OCI-LY7 (cell line): ENCODE measurements at regions not wholly inside any gene's neighbourhood (a gene's known extent, or its start where the extent isn't known, plus 50 kb on each side); places are given as distances from the start of the nearest gene placed in this dataset.

ENCODE experiments used
- BruUV-seq: library from RNA; stranded (reverse); fragments of 400-500 nt; replicated peaks from 2 replicates; lab custom pipeline; 2021; lab: Mats Ljungman, UMichigan
- CTCF ChIA-PET: fragments of 300-600 bp; sonication (Branson Sonifier 250); formaldehyde crosslinking; loops from one replicate; lab custom pipeline; 2022; ENCODE audit warnings: antibody characterized with exemption; ENCODE audit not compliant: unreplicated experiment; lab: Charles Lee
- POLR2A ChIA-PET: fragments of 300-600 bp; sonication (Branson Sonifier 250); formaldehyde crosslinking; loops from one replicate; lab custom pipeline; 2022; ENCODE audit warnings: antibody characterized with exemption; lab: Charles Lee
- DNase-seq: peaks from one replicate; pipeline ENCODE4 v3.0.0-alpha.2; 2015; ENCODE audit warnings: low spot score
- H2AFZ ChIP-seq: fragments of 200-600 bp; sonication (generic), shearing (Covaris generic); 2 replicates; pipeline ENCODE4 v1.6.1; 2014; ENCODE audit warnings: mild to moderate bottlenecking, antibody characterized with exemption, low read length, moderate library complexity
- H3K27ac ChIP-seq: fragments of 200-600 bp; sonication (generic); 2 replicates; pipeline ENCODE4 v1.5.1; 2014; ENCODE audit warnings: mixed run types, low read depth, mild to moderate bottlenecking, moderate library complexity, low read length, inconsistent platforms; ENCODE audit not compliant: poor library complexity, severe bottlenecking
- H3K36me3 ChIP-seq: fragments of 200-600 bp; sonication (generic); 2 replicates; pipeline ENCODE4 v1.6.1; 2014; ENCODE audit warnings: mild to moderate bottlenecking, antibody characterized with exemption, low read length, moderate library complexity, mixed read lengths; ENCODE audit not compliant: insufficient read depth
- H3K4me1 ChIP-seq: fragments of 200-600 bp; sonication (generic); 2 replicates; pipeline ENCODE4 v1.5.1; 2014; ENCODE audit warnings: mild to moderate bottlenecking, low read length; ENCODE audit not compliant: insufficient read depth, poor library complexity, severe bottlenecking
- H3K4me2 ChIP-seq: fragments of 200-600 bp; sonication (generic); 2 replicates; pipeline ENCODE4 v1.6.1; 2014; ENCODE audit warnings: mild to moderate bottlenecking, low read length
- H3K4me3 ChIP-seq: fragments of 200-600 bp; sonication (generic); 2 replicates; pipeline ENCODE4 v1.5.1; 2014; ENCODE audit warnings: mild to moderate bottlenecking, low read depth, low read length; ENCODE audit not compliant: poor library complexity, severe bottlenecking
- H3K79me2 ChIP-seq: fragments of 200-600 bp; sonication (generic); 2 replicates; pipeline ENCODE4 v1.6.1; 2016; ENCODE audit warnings: low read depth, mild to moderate bottlenecking, low read length, moderate library complexity, mixed read lengths; ENCODE audit not compliant: insufficient read depth
- H3K9me2 ChIP-seq: fragments of 200-600 bp; sonication (generic); 2 replicates; pipeline ENCODE4 v1.6.1; 2016; ENCODE audit warnings: mild to moderate bottlenecking, low read length, mixed read lengths; ENCODE audit not compliant: insufficient read depth
- H3K9me3 ChIP-seq: fragments of 200-600 bp; sonication (generic); 2 replicates; pipeline ENCODE4 v1.6.1; 2014; ENCODE audit warnings: mild to moderate bottlenecking, mixed run types, low read length, mixed read lengths
- H4K20me1 ChIP-seq: fragments of 200-600 bp; sonication (generic); 2 replicates; pipeline ENCODE4 v1.6.1; 2014; ENCODE audit warnings: mild to moderate bottlenecking, antibody characterized with exemption, low read length, moderate library complexity, mixed read lengths; ENCODE audit not compliant: insufficient read depth
- EZH2phosphoT487 ChIP-seq: fragments of 200-600 bp; sonication (generic); IDR thresholded peaks from 2 replicates; pipeline ENCODE4 v1.6.1; 2018; ENCODE audit warnings: low read depth, borderline replicate concordance, mild to moderate bottlenecking, mixed run types, antibody characterized with exemption, low read length, moderate library complexity, mixed read lengths
- intact Hi-C: fragments of 100-400 bp; cut with micrococcal nuclease; formaldehyde crosslinking; loops from one replicate; pipeline ENCODE4 v1.10.0; 2022; ENCODE audit not compliant: unreplicated experiment
- TF ChIP-seq, protein P1 (sequence below): fragments of 200-600 bp; sonication (generic); conservative IDR thresholded peaks from 2 replicates; pipeline ENCODE4 v1.5.1; 2014; ENCODE audit warnings: mild to moderate bottlenecking, antibody characterized with exemption, low read length, moderate library complexity, mixed read lengths

DNA sequence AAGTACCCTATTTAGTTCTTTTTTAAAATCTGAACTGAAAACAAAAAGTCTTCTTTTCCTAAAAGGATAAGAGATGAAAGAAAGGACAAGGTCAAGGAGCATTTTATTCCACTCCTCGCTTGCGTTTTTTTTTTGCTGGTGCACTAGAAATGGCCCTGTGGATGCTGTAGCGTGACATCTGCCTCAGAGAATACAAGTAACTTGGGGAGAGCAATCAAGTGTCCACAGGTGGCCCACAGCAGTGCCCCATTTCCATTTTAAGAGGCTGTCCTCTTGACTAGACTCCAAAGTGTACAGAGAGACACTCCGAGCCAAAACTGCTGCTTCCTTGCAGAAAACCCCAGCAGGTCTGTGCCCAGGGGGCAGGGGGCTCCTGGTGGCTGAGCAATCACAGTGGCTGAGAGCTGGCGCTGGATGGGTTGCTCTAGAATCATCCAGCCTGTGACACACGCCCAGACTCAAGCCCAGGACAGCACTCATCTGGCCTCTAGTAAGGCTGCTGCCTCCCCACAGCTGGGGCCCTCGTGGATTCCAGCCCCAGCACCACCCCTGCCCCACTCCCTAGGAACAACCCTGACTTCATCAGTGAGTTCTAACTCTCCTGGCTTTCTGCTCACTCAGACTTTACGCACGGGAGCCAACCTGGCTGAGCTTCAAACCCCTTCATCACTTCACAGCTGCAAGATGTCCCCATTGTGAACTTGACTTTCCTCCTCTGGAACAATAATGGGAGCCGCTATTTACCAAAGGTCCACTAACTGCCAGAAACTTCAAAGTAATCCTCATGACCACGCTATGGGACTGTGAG is 71.1 kb upstream of the SPATA12 start:
- Histone ChIP-seq H3K27ac (no peak overlapping the region), H3K4me1 (peaks cover 40% of the 10 kb centered on the region), H3K4me2 (no peak overlapping the region), H4K20me1 (no peaks in the 10 kb centered on the region), H2AFZ (no peak overlapping the region), H3K79me2 (no peaks in the 10 kb centered on the region), H3K36me3 (no peaks in the 10 kb centered on the region), H3K9me3 (no peaks in the 10 kb centered on the region), H3K4me3 (no peak overlapping the region), H3K9me2 (no peaks in the 10 kb centered on the region)
- ChIA-PET POLR2A (interaction anchor here (0.6 to 2.9 kb wide), 8 partner anchors 9 to 293 kb away, joined by 3 to 11 read pairs (median 4); no protein-coding TSS in a partner anchor), CTCF (interaction anchor here (0.6 to 1.8 kb wide), 3 partner anchors 64 to 191 kb away, joined by 3 to 6 read pairs (median 4); no protein-coding TSS in a partner anchor)
- BruUV-seq, result no TSS peak
- intact Hi-C loops, result loop anchor here (1.0 to 2.0 kb wide), 3 partner anchors 73 to 287 kb away; no protein-coding TSS in a partner anchor
- no peak for DNase-seq
- no peak for TF ChIP-seq EZH2phosphoT487
- TF ChIP-seq, protein P1, sequence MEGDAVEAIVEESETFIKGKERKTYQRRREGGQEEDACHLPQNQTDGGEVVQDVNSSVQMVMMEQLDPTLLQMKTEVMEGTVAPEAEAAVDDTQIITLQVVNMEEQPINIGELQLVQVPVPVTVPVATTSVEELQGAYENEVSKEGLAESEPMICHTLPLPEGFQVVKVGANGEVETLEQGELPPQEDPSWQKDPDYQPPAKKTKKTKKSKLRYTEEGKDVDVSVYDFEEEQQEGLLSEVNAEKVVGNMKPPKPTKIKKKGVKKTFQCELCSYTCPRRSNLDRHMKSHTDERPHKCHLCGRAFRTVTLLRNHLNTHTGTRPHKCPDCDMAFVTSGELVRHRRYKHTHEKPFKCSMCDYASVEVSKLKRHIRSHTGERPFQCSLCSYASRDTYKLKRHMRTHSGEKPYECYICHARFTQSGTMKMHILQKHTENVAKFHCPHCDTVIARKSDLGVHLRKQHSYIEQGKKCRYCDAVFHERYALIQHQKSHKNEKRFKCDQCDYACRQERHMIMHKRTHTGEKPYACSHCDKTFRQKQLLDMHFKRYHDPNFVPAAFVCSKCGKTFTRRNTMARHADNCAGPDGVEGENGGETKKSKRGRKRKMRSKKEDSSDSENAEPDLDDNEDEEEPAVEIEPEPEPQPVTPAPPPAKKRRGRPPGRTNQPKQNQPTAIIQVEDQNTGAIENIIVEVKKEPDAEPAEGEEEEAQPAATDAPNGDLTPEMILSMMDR, result peak; percentile 6; the same call in 1 of the 2 replicates

DNA sequence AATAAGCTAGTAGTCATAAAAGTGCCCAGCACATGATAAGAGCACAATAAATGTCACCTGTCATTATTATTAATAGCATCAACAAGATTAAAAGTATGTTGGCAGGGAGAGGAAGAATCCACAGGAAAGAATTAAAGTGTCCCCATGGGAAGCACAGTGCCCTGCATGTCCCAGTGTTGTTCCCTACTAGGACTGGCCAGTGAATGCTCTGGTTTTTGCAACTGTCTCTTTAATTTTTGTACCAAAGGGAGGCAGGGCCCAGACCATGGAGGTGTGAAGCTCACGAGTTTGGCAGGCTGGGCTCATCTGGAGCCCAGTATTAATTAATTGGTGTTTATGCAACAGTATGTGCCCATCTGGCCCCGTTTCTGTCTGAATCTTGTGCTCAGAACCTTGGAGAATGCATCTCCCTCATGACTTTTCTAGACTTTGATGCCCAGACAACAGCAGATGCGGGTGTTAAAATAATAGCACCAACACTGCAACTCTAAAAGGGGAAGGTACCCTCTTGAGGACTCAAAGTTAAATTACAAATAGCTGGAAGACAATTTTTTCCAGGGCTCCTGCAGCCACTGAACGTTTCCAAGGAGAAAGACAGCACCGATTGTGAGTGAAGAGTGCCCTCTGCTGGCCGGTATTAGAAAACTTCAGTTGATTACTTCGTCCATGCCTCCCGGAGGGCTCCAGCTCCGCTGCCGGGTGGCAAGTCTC is 71.9 kb upstream of the SPATA12 start:
- H3K9me3 ChIP-seq, result no peaks in the 10 kb centered on the region
- BruUV-seq, result no TSS peak
- no peak for TF ChIP-seq EZH2phosphoT487
- TF ChIP-seq, protein P1, result peak; percentile 99
- peaks cover 40% of the 10 kb centered on the region for H3K4me1 ChIP-seq
- peak; percentile 78 for DNase-seq
- H3K36me3 ChIP-seq, result no peaks in the 10 kb centered on the region
- no peaks in the 10 kb centered on the region for H3K9me2 ChIP-seq
- no peaks in the 10 kb centered on the region for H3K79me2 ChIP-seq
- H3K4me2 ChIP-seq, result no peak overlapping the region
- no peak overlapping the region for H3K27ac ChIP-seq
- H2AFZ ChIP-seq, result no peak overlapping the region; the same call in 1 of the 2 replicates
- intact Hi-C loops, result loop anchor here (1.0 to 2.0 kb wide), 4 partner anchors 72 to 286 kb away; no protein-coding TSS in a partner anchor
- no peak overlapping the region for H3K4me3 ChIP-seq
- ChIA-PET CTCF (interaction anchor here (0.6 to 1.8 kb wide), 4 partner anchors 63 to 191 kb away, joined by 3 to 6 read pairs (median 4); no protein-coding TSS in a partner anchor), POLR2A (interaction anchor here (0.5 to 2.9 kb wide), 9 partner anchors 10 to 292 kb away, joined by 3 to 11 read pairs (median 4); partner anchors contain the start of gene ARHGEF3)
- no peaks in the 10 kb centered on the region for H4K20me1 ChIP-seq
